Hepatocyte (in vitro differentiated cells): ENCODE measurements at regions not wholly inside any gene's neighbourhood (a gene's known extent, or its start where the extent isn't known, plus 50 kb on each side); places are given as distances from the start of the nearest gene placed in this dataset.

Source experiments
- DNase-seq: peaks from one replicate; pipeline ENCODE4 v3.0.0-alpha.2; 2016; ENCODE audit warnings: low spot score
- H2AFZ ChIP-seq: fragments of 200-600 bp; sonication (generic); 2 replicates; pipeline ENCODE4 v1.6.0; 2016; ENCODE audit warnings: antibody characterized with exemption, mild to moderate bottlenecking
- H3K27ac ChIP-seq: fragments of 200-600 bp; sonication (generic); 2 replicates; pipeline ENCODE4 v1.5.1; 2016; ENCODE audit warnings: mild to moderate bottlenecking
- H3K27me3 ChIP-seq: fragments of 200-600 bp; sonication (generic); 2 replicates; pipeline ENCODE4 v1.6.1; 2016
- H3K36me3 ChIP-seq: fragments of 200-600 bp; sonication (generic); replicated peaks from 2 replicates; pipeline ENCODE4 v1.5.1; 2016; ENCODE audit warnings: low read depth; ENCODE audit not compliant: insufficient read depth
- H3K4me1 ChIP-seq: fragments of 200-600 bp; sonication (generic); 2 replicates; pipeline ENCODE4 v1.5.1; 2016; ENCODE audit warnings: mild to moderate bottlenecking, moderate library complexity; ENCODE audit not compliant: insufficient read depth
- H3K4me2 ChIP-seq: fragments of 200-600 bp; sonication (generic); 2 replicates; pipeline ENCODE4 v1.6.0; 2016
- H3K4me3 ChIP-seq: fragments of 200-600 bp; sonication (generic); 2 replicates; pipeline ENCODE4 v1.5.1; 2016; ENCODE audit warnings: mild to moderate bottlenecking
- H3K79me2 ChIP-seq: fragments of 200-600 bp; sonication (generic); 2 replicates; pipeline ENCODE4 v1.6.0; 2017; ENCODE audit warnings: mild to moderate bottlenecking
- H3K9me2 ChIP-seq: fragments of 200-600 bp; sonication (generic); replicated peaks from 2 replicates; pipeline ENCODE4 v1.6.0; 2017; ENCODE audit warnings: mild to moderate bottlenecking; ENCODE audit not compliant: insufficient read depth
- H3K9me3 ChIP-seq: fragments of 200-600 bp; sonication (generic); 2 replicates; pipeline ENCODE4 v1.5.1; 2016; ENCODE audit warnings: low read depth, mild to moderate bottlenecking
- H4K20me1 ChIP-seq: fragments of 200-600 bp; sonication (generic); 2 replicates; pipeline ENCODE4 v1.6.0; 2016; ENCODE audit warnings: mild to moderate bottlenecking; ENCODE audit not compliant: insufficient read depth, poor library complexity, severe bottlenecking
- EZH2 ChIP-seq: fragments of 200-600 bp; sonication (generic); IDR thresholded peaks from 2 replicates; pipeline ENCODE4 v1.6.1; 2016; ENCODE audit warnings: antibody characterized with exemption, mild to moderate bottlenecking, borderline replicate concordance
- EZH2phosphoT487 ChIP-seq: fragments of 200-600 bp; sonication (generic); IDR thresholded peaks from one replicate; pipeline ENCODE4 v1.6.1; 2018; ENCODE audit warnings: antibody characterized with exemption, mild to moderate bottlenecking, low read depth, moderate library complexity; ENCODE audit not compliant: unreplicated experiment, severe bottlenecking
- WGBS: methylation state at CpG from one replicate; pipeline ENCODE4 v1.1.6; 2016; ENCODE audit warnings: low lambda C conversion rate; ENCODE audit errors: missing lambda C conversion rate; 5-methylcytosine and 5-hydroxymethylcytosine counted together
- TF ChIP-seq, protein P1 (sequence below): fragments of 200-600 bp; sonication (generic); IDR thresholded peaks from 2 replicates; pipeline ENCODE4 v1.5.1; 2016; ENCODE audit warnings: antibody characterized with exemption, mild to moderate bottlenecking; ENCODE audit not compliant: poor library complexity

DNA sequence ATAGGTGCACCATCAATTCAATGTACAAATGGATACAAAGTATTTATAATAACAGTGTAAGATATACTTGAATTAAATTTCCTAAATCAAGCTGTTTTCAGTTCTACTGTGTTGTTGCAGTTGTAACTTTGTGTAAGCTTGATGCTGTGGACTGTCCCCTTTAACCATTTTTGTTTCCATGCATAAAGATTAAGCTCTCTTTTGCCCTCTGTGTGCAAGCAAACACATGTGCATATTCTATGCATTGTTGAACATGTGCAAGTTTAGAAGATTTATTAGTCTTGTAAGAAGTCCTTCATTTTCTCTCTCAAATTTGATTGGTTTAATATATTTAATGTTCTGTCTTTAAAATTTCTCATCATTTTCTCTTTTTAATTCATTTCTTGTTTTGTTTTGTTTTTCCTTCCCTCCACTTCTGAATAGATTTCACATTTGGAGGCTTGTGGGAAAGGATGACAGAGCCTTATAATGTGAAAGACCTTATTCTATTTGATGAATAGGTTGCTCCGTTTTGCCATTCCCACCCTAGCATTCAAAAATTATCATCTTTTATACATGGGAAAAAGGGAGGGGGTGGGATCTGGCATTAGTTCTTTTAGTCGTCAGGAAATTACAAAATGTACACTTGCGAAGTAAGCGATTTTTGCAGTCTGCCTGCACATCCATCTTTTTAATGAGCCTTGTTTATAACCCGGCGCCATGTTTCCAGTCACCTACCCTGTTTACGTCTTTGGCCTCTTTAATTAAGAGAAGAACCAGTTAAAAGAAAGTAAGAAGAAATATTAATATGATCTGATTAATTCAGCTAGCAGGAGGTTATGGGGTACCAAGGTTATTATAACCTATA is 961.5 kb upstream of the NR2F2 start:
- Histone ChIP-seq H3K4me1 (peaks cover 10% of the 10 kb centered on the region), H3K27me3 (no peaks in the 10 kb centered on the region), H3K27ac (no peak overlapping the region), H3K4me3 (no peak overlapping the region), H4K20me1 (no peaks in the 10 kb centered on the region), H3K36me3 (no peaks in the 10 kb centered on the region), H3K9me3 (no peaks in the 10 kb centered on the region), H2AFZ (no peak overlapping the region), H3K79me2 (no peaks in the 10 kb centered on the region), H3K4me2 (no peak overlapping the region), H3K9me2 (no peaks in the 10 kb centered on the region)
- 88% methylated on average over 7 of the region's 7 CpGs for WGBS
- DNase-seq, result no peak
- TF ChIP-seq, protein P1, sequence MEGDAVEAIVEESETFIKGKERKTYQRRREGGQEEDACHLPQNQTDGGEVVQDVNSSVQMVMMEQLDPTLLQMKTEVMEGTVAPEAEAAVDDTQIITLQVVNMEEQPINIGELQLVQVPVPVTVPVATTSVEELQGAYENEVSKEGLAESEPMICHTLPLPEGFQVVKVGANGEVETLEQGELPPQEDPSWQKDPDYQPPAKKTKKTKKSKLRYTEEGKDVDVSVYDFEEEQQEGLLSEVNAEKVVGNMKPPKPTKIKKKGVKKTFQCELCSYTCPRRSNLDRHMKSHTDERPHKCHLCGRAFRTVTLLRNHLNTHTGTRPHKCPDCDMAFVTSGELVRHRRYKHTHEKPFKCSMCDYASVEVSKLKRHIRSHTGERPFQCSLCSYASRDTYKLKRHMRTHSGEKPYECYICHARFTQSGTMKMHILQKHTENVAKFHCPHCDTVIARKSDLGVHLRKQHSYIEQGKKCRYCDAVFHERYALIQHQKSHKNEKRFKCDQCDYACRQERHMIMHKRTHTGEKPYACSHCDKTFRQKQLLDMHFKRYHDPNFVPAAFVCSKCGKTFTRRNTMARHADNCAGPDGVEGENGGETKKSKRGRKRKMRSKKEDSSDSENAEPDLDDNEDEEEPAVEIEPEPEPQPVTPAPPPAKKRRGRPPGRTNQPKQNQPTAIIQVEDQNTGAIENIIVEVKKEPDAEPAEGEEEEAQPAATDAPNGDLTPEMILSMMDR, result no peak
- no peak for TF ChIP-seq EZH2
- TF ChIP-seq EZH2phosphoT487, result no peak

DNA sequence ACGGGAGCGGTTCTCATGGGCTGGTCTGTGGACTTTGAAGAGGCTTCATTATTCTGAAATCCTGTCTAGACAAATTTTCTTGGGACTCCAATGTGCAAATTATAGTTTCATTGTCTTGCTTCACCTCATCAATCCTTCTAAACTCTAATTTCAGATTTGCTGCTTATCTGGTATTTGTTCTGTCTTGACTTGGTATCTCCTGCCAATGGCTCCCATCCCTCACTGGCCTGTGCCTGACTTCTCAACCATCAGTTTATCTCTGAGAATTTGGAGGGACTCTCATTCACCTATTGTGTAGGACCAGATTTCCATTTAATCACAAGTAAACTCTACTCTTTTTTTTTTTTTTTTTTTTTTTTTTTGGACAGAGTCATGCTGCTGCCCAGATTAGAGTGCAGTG is 960.2 kb upstream of the NR2F2 start:
- TF ChIP-seq EZH2phosphoT487 (no peak), EZH2 (no peak)
- TF ChIP-seq, protein P1, result no peak
- no peaks in the 10 kb centered on the region for H3K9me2 ChIP-seq
- no peak overlapping the region for H3K4me3 ChIP-seq
- no peaks in the 10 kb centered on the region for H4K20me1 ChIP-seq
- DNase-seq, result no peak
- H2AFZ ChIP-seq, result no peak overlapping the region
- H3K79me2 ChIP-seq, result no peaks in the 10 kb centered on the region
- no peaks in the 10 kb centered on the region for H3K27me3 ChIP-seq
- H3K9me3 ChIP-seq, result no peaks in the 10 kb centered on the region
- peaks cover 7% of the 10 kb centered on the region for H3K4me1 ChIP-seq
- no peak overlapping the region for H3K27ac ChIP-seq
- no peak overlapping the region for H3K4me2 ChIP-seq
- no peaks in the 10 kb centered on the region for H3K36me3 ChIP-seq
- WGBS, result 100% methylated on average over 2 of the region's 2 CpGs

DNA sequence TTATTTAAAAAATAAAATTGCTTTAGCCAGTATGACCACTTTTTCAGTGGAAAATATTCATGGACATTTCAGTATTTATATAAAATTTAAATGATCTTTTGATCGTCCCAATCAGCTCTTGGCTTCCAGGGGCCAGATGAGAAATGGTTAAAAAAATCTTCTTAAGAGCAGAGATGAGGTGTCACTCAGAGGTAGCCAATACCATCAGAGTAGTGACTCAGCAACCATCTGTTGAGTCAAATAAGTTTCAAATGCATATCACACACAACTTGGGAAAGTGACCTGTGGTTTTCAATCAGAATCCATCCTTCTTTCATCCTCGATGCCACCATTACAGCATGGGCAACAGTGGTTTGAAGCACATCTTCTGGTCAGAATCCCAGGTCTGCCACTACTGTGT is 958.8 kb upstream of the NR2F2 start:
- Histone ChIP-seq H3K4me3 (no peak overlapping the region), H3K36me3 (no peaks in the 10 kb centered on the region), H3K9me2 (no peaks in the 10 kb centered on the region), H2AFZ (no peak overlapping the region), H3K4me1 (no peaks in the 10 kb centered on the region), H3K4me2 (no peak overlapping the region), H4K20me1 (no peaks in the 10 kb centered on the region), H3K79me2 (no peaks in the 10 kb centered on the region), H3K9me3 (no peaks in the 10 kb centered on the region), H3K27me3 (no peaks in the 10 kb centered on the region), H3K27ac (no peak overlapping the region)
- 83% methylated on average over 2 of the region's 2 CpGs for WGBS
- TF ChIP-seq, protein P1, result no peak
- no peak for TF ChIP-seq EZH2phosphoT487
- no peak for TF ChIP-seq EZH2
- no peak for DNase-seq
